GM12878 (cell line): ENCODE measurements at regions not wholly inside any gene's neighbourhood (a gene's known extent, or its start where the extent isn't known, plus 50 kb on each side); places are given as distances from the start of the nearest gene placed in this dataset.

Experiments used
- EZH2 ChIP-seq: IDR thresholded peaks from 2 replicates; pipeline ENCODE4 v1.6.1; 2012; ENCODE audit warnings: low read depth, mild to moderate bottlenecking, control low read depth, inconsistent platforms, low read length, borderline replicate concordance; ENCODE audit not compliant: control insufficient read depth
- NFYA ChIP-seq: IDR thresholded peaks from 2 replicates; pipeline ENCODE4 v1.6.1; 2011; ENCODE audit warnings: low read depth, mild to moderate bottlenecking, low read length, improper control_type of control experiment, borderline replicate concordance
- POLR2A ChIP-seq: IDR thresholded peaks from 2 replicates; pipeline ENCODE4 v1.6.1; 2011; ENCODE audit warnings: low read depth, mild to moderate bottlenecking, low read length
- POLR2AphosphoS5 ChIP-seq: IDR thresholded peaks from 2 replicates; pipeline ENCODE4 v1.6.1; 2011; ENCODE audit warnings: mild to moderate bottlenecking, low read length, inconsistent platforms
- SIN3A ChIP-seq: IDR thresholded peaks from 2 replicates; pipeline ENCODE4 v1.6.1; 2012; ENCODE audit warnings: low read depth, low read length, improper control_type of control experiment
- TAF1 ChIP-seq: IDR thresholded peaks from 2 replicates; pipeline ENCODE4 v1.6.1; 2011; ENCODE audit warnings: mild to moderate bottlenecking, low read depth, low read length, borderline replicate concordance
- ZNF592 ChIP-seq: fragments of 450-650 bp; IDR thresholded peaks from 2 replicates; pipeline ENCODE4 v1.6.1; 2017; ENCODE audit warnings: mild to moderate bottlenecking, moderate library complexity
- TF ChIP-seq, protein P1 (sequence below): IDR thresholded peaks from 2 replicates; pipeline ENCODE4 v1.6.1; 2011; ENCODE audit warnings: borderline replicate concordance, low read depth, mild to moderate bottlenecking, moderate library complexity, mixed read lengths, low read length; ENCODE audit not compliant: insufficient read depth; ENCODE audit errors: extremely low read length
- TF ChIP-seq, protein P2 (sequence below), 3 experiments: IDR thresholded peaks in 2 of 3; conservative IDR thresholded peaks in 1 of 3; 2 replicates each; pipeline ENCODE4 v1.5.1; 2011; ENCODE audit warnings: low read depth in 3 of 3, low read length in 3 of 3, mild to moderate bottlenecking in 3 of 3, control low read depth in 2 of 3, moderate library complexity in 2 of 3, inconsistent platforms in 1 of 3, mixed read lengths in 1 of 3; ENCODE audit not compliant: control insufficient read depth in 2 of 3, insufficient read depth in 1 of 3; ENCODE audit errors: extremely low read depth in 1 of 3
- TF ChIP-seq, protein P3 (sequence below): IDR thresholded peaks from 2 replicates; pipeline ENCODE4 v1.6.1; 2012; ENCODE audit warnings: low read depth, low read length, improper control_type of control experiment
- TF ChIP-seq, protein P4 (sequence below): IDR thresholded peaks from 2 replicates; pipeline ENCODE4 v1.6.1; 2012; ENCODE audit warnings: low read depth, low read length, improper control_type of control experiment

DNA sequence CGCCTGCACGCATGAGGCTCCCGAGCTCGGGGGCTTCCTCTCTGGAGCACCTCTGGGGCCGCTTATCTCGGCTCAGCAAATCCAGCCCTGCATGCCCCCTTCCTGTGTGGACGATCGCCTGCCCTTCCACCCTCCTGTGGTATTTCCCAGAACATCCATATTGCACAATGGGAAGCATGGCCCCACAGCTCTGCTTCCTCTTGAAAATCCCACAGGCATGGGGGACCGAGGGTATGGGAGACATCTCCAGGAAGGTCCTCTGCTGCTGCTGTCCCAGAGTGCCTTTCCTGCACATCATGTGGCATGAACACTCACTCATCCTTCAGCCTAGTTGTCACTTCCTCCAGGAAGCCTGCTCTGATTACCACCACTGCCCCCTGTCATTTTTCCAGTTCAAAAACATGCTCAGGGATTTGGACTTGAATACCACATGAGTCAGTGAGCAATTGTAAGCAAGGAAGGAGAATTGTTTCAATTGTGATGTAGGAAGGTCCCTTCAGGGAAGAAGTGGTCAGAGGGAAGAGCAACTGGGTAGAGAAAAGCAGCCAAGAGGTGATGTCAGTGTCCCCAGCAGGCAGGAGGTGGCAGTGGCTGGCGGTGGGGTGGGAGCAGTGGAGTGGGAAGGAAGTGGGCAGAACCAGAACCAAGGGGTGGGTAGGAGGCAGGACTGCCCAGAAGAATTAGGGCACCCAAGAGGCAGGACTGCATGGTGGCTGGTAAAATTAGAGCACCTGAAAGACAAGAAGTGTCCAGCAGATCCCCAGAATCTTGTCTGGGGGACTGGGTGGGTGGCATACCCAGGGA, 67.5 kb upstream of the ZMIZ1 start:
- TF ChIP-seq SIN3A (no peak), TAF1 (no peak), POLR2A (no peak), NFYA (no peak), EZH2 (no peak), POLR2AphosphoS5 (no peak), ZNF592 (no peak)
- TF ChIP-seq, protein P1, sequence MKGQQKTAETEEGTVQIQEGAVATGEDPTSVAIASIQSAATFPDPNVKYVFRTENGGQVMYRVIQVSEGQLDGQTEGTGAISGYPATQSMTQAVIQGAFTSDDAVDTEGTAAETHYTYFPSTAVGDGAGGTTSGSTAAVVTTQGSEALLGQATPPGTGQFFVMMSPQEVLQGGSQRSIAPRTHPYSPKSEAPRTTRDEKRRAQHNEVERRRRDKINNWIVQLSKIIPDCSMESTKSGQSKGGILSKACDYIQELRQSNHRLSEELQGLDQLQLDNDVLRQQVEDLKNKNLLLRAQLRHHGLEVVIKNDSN = no peak
- TF ChIP-seq, protein P2, sequence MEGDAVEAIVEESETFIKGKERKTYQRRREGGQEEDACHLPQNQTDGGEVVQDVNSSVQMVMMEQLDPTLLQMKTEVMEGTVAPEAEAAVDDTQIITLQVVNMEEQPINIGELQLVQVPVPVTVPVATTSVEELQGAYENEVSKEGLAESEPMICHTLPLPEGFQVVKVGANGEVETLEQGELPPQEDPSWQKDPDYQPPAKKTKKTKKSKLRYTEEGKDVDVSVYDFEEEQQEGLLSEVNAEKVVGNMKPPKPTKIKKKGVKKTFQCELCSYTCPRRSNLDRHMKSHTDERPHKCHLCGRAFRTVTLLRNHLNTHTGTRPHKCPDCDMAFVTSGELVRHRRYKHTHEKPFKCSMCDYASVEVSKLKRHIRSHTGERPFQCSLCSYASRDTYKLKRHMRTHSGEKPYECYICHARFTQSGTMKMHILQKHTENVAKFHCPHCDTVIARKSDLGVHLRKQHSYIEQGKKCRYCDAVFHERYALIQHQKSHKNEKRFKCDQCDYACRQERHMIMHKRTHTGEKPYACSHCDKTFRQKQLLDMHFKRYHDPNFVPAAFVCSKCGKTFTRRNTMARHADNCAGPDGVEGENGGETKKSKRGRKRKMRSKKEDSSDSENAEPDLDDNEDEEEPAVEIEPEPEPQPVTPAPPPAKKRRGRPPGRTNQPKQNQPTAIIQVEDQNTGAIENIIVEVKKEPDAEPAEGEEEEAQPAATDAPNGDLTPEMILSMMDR (IDR thresholded peaks at IDR 0.05 in 2 of 3, conservative IDR thresholded peaks at IDR 0.05 in 1 of 3; ENCODE audit: control insufficient read depth in 2 of 3, extremely low read depth in 1 of 3, insufficient read depth in 1 of 3, low read depth in 3 of 3, low read length in 3 of 3) = no peak
- TF ChIP-seq, protein P3, sequence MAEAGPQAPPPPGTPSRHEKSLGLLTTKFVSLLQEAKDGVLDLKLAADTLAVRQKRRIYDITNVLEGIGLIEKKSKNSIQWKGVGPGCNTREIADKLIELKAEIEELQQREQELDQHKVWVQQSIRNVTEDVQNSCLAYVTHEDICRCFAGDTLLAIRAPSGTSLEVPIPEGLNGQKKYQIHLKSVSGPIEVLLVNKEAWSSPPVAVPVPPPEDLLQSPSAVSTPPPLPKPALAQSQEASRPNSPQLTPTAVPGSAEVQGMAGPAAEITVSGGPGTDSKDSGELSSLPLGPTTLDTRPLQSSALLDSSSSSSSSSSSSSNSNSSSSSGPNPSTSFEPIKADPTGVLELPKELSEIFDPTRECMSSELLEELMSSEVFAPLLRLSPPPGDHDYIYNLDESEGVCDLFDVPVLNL = no peak
- TF ChIP-seq, protein P4, sequence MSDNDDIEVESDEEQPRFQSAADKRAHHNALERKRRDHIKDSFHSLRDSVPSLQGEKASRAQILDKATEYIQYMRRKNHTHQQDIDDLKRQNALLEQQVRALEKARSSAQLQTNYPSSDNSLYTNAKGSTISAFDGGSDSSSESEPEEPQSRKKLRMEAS = no peak
